GM23338 (cell line): ENCODE measurements at regions not wholly inside any gene's neighbourhood (a gene's known extent, or its start where the extent isn't known, plus 50 kb on each side); places are given as distances from the start of the nearest gene placed in this dataset.

ENCODE experiments used
- EZH2 ChIP-seq: fragments of 200-600 bp; sonication (generic); IDR thresholded peaks from one replicate; pipeline ENCODE4 v1.8.0; 2017; ENCODE audit warnings: antibody characterized with exemption, mild to moderate bottlenecking, low read depth; ENCODE audit not compliant: unreplicated experiment
- EZH2phosphoT487 ChIP-seq: fragments of 200-600 bp; sonication (generic); IDR thresholded peaks from one replicate; pipeline ENCODE4 v1.8.1; 2018; ENCODE audit warnings: antibody characterized with exemption; ENCODE audit not compliant: unreplicated experiment
- TF ChIP-seq, protein P1 (sequence below), 2 experiments: fragments of 200-600 bp in 1 of 2; sonication (generic) in 1 of 2; conservative IDR thresholded peaks; 2 replicates each; pipeline versions ENCODE4 v1.5.1 to v1.6.1; 2016 to 2017; ENCODE audit warnings: antibody characterized with exemption in 2 of 2, low read depth in 2 of 2, mild to moderate bottlenecking in 2 of 2, moderate library complexity in 1 of 2

DNA sequence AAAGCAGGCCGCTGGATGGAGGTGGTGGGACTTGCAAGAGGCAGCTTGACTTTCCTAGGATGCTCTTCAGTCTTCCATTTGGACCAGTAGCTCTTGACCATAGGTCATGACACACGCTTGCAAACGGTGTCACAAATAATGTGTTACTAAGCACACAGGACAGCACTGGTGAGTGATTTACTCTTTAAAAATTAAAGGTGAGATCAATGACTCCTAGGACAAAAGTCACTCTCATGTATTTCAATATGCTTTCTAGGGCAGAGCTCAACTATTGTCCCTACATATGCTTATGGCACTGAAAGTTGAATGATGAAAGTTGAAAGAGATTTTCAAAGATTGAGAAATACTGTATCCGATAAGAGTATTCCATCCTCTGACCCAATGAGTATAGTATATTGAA is 496.7 kb downstream of the EBF1 start:
- TF ChIP-seq, protein P1, sequence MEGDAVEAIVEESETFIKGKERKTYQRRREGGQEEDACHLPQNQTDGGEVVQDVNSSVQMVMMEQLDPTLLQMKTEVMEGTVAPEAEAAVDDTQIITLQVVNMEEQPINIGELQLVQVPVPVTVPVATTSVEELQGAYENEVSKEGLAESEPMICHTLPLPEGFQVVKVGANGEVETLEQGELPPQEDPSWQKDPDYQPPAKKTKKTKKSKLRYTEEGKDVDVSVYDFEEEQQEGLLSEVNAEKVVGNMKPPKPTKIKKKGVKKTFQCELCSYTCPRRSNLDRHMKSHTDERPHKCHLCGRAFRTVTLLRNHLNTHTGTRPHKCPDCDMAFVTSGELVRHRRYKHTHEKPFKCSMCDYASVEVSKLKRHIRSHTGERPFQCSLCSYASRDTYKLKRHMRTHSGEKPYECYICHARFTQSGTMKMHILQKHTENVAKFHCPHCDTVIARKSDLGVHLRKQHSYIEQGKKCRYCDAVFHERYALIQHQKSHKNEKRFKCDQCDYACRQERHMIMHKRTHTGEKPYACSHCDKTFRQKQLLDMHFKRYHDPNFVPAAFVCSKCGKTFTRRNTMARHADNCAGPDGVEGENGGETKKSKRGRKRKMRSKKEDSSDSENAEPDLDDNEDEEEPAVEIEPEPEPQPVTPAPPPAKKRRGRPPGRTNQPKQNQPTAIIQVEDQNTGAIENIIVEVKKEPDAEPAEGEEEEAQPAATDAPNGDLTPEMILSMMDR (conservative IDR thresholded peaks at IDR 0.05; ENCODE audit: low read depth in 2 of 2): no peak
- TF ChIP-seq EZH2phosphoT487 (no peak), EZH2 (no peak)
